SK-N-MC (cell line): ENCODE measurements at regions not wholly inside any gene's neighbourhood (a gene's known extent, or its start where the extent isn't known, plus 50 kb on each side); places are given as distances from the start of the nearest gene placed in this dataset.

Experiments
- EZH2 ChIP-seq: fragments of 200-600 bp; sonication (generic); IDR thresholded peaks from one replicate; pipeline ENCODE4 v1.6.1; 2017; ENCODE audit warnings: antibody characterized with exemption
- FOXP2 ChIP-seq: optimal IDR thresholded peaks from 2 replicates; pipeline ENCODE3; 2011; ENCODE audit warnings: mild to moderate bottlenecking, moderate library complexity; ENCODE audit not compliant: insufficient read depth; ENCODE audit errors: extremely low read length, control extremely low read depth

- TF ChIP-seq EZH2 (no peak), FOXP2 (no peak)
Measured at GRCh38 chr18:30451981-30452380, 590.6 kb downstream of the DSC3 start.
